Effector memory CD8-positive, alpha-beta T cell (primary cell): ENCODE measurements at regions not wholly inside any gene's neighbourhood (a gene's known extent, or its start where the extent isn't known, plus 50 kb on each side); places are given as distances from the start of the nearest gene placed in this dataset.

Experiments
- ATAC-seq: fragments of 150-1000 bp; cut with Tn5 transposase; replicated peaks from 2 replicates; pipeline ENCODE4 v1.10.0; 2021; ENCODE audit warnings: mild to moderate bottlenecking, moderate library complexity
- DNase-seq, 3 experiments: peaks; one replicate each; pipeline ENCODE4 v3.0.0; 2021
- H3K27ac Mint-ChIP-seq, 2 donors: one replicate each; pipeline ENCODE4 v1.8.0; 2022; ENCODE audit warnings: mild to moderate bottlenecking in 2 of 2, mixed read lengths in 2 of 2, moderate library complexity in 2 of 2
- H3K27me3 Mint-ChIP-seq, 2 donors: one replicate each; pipeline ENCODE4 v1.8.0; 2022; ENCODE audit warnings: mixed read lengths in 2 of 2
- H3K36me3 Mint-ChIP-seq: one replicate; pipeline ENCODE4 v1.8.0; 2022; ENCODE audit warnings: mild to moderate bottlenecking, moderate library complexity, mixed read lengths; ENCODE audit not compliant: insufficient read depth
- H3K4me1 Mint-ChIP-seq, 2 donors: one replicate each; pipeline ENCODE4 v1.8.0; 2022; ENCODE audit warnings: low read depth in 2 of 2, mixed read lengths in 2 of 2
- H3K4me3 Mint-ChIP-seq, 2 donors: one replicate each; pipeline ENCODE4 v1.8.0; 2022; ENCODE audit warnings: mild to moderate bottlenecking in 2 of 2, mixed read lengths in 2 of 2, moderate library complexity in 2 of 2
- H3K9me3 Mint-ChIP-seq, 2 donors: one replicate each; pipeline ENCODE4 v1.8.0; 2022; ENCODE audit warnings: mixed read lengths in 2 of 2

DNA sequence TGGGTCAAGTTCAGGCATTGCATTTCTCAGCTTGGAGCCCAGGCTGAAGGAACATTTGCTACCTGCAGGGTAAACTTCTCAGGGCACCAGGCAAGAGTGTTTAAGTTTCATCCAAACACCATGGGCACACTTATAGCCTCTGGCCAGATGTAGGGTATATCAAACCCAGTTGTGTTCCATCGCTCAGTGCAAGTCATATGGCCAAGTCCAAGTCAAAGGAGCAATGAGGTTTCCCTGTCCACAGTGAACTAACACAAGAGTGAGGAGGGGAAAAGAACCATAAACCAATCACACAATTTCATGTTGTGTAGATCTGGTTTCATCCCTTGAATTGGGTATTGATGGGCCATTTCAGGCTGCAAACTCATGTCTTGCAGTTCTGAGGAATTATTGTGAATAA is 107.2 kb downstream of the SOX11 start:
- H3K36me3 Mint-ChIP-seq, result no peaks in the 10 kb centered on the region
- no peak for ATAC-seq
- H3K27me3 Mint-ChIP-seq, result no peaks in the 10 kb centered on the region
- DNase-seq, result no peak
- H3K4me1 Mint-ChIP-seq, result no peaks in the 10 kb centered on the region
- H3K27ac Mint-ChIP-seq, result no peak overlapping the region
- peaks cover 14 to 30% of the 10 kb centered on the region in 2 donors for H3K9me3 Mint-ChIP-seq
- no peak overlapping the region for H3K4me3 Mint-ChIP-seq

DNA sequence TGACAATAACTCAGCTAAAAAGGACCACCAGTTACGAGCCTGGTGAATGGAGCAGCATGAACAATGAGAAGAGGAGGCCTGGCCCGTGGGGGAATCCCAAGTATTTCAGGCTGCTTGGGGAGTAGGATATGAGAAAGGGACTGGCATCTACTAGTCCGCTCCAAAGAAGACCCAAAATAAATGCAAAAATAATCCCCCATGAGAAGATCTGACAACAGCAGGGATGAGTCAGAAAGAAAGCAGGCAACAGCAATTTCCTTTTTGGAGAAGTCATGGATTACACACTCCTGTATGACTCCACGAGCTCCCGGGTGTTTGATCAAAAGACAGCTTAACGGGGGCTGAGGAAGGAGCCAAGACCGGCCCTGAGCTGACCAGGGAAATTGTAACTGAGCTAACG is 111.4 kb downstream of the SOX11 start:
- Mint-ChIP-seq H3K4me3 (no peak overlapping the region), H3K27me3 (no peaks in the 10 kb centered on the region), H3K27ac (no peak overlapping the region), H3K9me3 (peaks cover 19 to 43% of the 10 kb centered on the region in 2 donors), H3K36me3 (peaks cover 3% of the 10 kb centered on the region), H3K4me1 (no peaks in the 10 kb centered on the region)
- DNase-seq (no peak), ATAC-seq (no peak)

DNA sequence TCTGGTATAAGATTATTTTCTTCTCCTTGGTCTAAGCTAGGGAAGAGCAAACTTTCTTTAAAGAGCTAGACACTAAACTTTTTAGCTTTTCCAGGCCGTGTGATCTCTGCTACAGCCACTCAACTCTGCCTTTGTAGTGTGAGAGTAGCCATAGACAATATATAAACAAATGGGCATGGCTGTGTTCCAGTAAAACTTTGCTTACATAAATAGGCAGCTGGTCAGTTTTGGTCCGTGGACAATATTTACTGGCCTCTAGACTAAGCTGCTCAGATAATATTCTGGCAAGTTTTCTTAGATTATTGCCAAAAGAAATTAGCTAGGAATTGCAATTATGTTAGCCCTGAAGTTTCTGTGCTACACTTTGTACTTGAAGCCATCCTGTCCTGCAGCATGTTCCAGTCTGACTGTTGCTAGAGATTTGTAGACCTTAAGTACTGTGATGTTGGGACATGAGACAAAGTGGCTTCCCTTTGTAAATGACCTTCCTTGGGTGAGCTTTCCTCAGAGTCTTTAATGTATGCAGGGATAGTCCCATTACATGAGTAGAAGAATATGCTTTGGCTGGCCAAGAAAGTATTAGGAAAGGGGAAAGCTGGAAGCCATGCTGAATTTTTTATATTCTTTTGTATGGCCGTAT is 126.9 kb downstream of the SOX11 start:
- peaks cover 0 to 3% of the 10 kb centered on the region in 2 donors for H3K9me3 Mint-ChIP-seq

DNA sequence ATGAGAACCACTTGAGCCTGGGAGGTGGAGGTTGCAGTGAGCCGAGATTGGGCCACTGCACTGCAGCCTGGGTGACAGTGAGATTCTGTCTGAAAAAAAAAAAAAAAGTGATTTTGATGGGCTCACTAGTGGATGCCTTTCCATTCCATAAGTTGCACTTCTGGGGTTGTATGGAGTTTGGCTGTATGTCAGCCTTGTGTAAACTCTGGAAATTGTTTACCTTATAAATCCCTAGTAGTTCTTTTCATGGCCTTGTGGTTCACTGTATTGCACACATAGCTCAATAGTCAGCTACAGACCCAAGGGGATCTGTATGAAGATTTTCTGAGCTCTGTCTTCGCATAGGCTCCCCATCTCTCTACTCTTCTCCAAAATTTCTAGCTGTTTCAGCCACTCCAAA is 131.9 kb downstream of the SOX11 start:
- no peak overlapping the region for H3K27ac Mint-ChIP-seq
- ATAC-seq, result no peak
- H3K27me3 Mint-ChIP-seq, result no peaks in the 10 kb centered on the region
- no peaks in the 10 kb centered on the region for H3K4me1 Mint-ChIP-seq
- H3K9me3 Mint-ChIP-seq, result peaks cover 0 to 7% of the 10 kb centered on the region in 2 donors
- no peaks in the 10 kb centered on the region for H3K36me3 Mint-ChIP-seq
- no peak overlapping the region for H3K4me3 Mint-ChIP-seq
- no peak for DNase-seq

More for the DNA sequence above, 126.9 kb downstream of the SOX11 start:
- DNase-seq (no peak), ATAC-seq (no peak)
- Mint-ChIP-seq H3K36me3 (no peaks in the 10 kb centered on the region), H3K4me1 (no peaks in the 10 kb centered on the region), H3K27ac (no peak overlapping the region), H3K27me3 (no peaks in the 10 kb centered on the region), H3K4me3 (no peak overlapping the region)

DNA sequence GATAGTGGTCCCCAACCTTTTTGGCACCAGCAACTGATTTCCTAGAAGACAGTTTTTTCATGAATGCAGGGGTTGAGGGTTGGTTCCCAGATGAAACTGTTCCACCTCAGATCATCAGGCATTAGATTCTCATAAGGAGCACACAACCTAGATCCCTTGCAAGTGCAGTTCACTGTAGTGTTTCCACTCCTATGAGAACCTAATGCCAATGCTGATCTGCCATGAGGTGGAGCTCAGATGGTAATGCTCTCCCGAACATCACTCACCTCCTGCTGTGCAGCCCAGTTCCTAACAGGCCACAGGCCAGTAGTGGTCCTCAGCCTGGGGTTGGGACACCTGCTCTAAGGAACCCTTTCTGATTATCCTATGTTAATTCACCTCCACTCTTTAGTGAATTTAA is 133.5 kb downstream of the SOX11 start:
- H3K27ac Mint-ChIP-seq, result no peak overlapping the region
- ATAC-seq, result no peak
- H3K4me3 Mint-ChIP-seq, result no peak overlapping the region
- no peaks in the 10 kb centered on the region for H3K4me1 Mint-ChIP-seq
- peaks cover 7% of the 10 kb centered on the region in 2 donors for H3K9me3 Mint-ChIP-seq
- DNase-seq, result no peak
- H3K36me3 Mint-ChIP-seq, result no peaks in the 10 kb centered on the region
- H3K27me3 Mint-ChIP-seq, result no peaks in the 10 kb centered on the region

DNA sequence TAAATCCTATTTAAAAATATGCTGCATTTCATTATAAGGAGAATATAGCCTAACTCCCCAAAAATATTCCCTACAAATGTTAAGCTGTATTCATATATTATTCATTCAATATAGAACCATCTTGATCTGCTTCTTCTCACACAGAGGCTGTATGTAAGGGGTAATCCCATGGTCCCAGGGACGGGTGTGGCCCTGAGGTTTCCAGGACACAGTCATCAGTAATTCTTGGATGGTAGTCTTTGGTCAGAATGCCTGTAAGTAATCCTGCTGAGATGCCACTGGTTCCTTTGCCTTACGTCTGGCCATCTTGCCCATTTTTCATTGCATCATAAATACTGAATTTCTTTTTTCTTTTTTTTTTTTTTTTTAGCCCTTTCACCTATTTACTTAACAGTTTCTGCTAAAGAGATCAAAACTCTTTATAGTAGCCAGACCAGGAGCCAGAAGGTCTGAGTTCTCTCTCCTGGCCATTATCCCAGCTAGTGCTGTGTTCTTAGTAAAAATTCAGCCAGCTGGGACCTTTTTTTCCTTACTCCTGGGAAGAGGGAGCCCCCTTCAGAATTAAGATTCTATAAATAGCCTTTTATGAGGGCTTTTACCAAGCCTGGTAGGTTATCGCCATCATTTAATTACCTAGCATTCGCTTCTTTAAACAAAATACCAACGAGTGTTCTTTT is 134.9 kb downstream of the SOX11 start:
- peaks cover 7 to 8% of the 10 kb centered on the region in 2 donors for H3K9me3 Mint-ChIP-seq
- no peaks in the 10 kb centered on the region for H3K36me3 Mint-ChIP-seq
- no peak overlapping the region for H3K27ac Mint-ChIP-seq

DNA sequence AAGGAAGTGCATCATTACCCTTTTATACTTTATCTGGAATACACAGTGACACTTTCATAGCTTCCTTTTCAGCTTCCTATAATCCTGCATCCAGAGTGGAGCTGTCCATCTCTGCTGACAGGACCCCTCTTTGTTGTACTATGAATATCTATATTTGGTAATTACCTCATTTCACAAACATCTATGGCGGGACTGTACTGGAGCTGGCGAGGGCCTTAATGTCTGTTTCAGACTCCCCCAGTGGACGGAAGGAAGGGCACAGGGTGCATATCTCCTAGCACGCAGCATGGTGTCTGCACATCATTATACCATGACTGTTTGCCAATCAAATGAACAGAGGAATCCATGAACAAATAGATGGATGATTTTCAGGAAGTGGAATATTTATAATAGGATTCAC is 142.3 kb downstream of the SOX11 start:
- Mint-ChIP-seq H3K27me3 (no peaks in the 10 kb centered on the region), H3K4me3 (no peak overlapping the region), H3K4me1 (no peaks in the 10 kb centered on the region), H3K27ac (no peak overlapping the region), H3K36me3 (no peaks in the 10 kb centered on the region), H3K9me3 (peaks cover 2 to 7% of the 10 kb centered on the region in 2 donors)
- DNase-seq (no peak), ATAC-seq (no peak)

More for the DNA sequence above, 134.9 kb downstream of the SOX11 start:
- Mint-ChIP-seq H3K4me3 (no peak overlapping the region), H3K27me3 (no peaks in the 10 kb centered on the region), H3K4me1 (no peaks in the 10 kb centered on the region)
- DNase-seq, result no peak
- no peak for ATAC-seq

DNA sequence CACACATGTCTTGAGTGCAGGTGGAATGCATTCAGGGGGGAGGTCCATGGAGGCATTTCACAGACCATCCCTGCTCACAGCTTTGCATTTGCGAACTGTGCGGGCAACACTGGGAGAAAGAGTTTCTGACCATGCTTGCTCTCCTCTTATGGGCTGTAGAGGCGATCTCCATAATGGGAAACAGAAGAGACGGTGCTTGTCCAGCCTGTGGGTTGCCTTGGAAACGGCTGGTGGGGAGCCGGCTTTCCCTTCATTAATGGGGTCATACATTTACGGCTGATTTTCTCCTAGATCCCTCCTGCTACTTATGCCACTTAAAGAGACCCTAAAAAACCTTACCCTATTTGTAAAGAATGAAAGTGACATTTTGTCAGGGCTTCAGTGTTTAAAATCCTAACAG is 147.4 kb downstream of the SOX11 start:
- no peak for ATAC-seq
- H3K9me3 Mint-ChIP-seq, result peaks cover 4 to 17% of the 10 kb centered on the region in 2 donors
- no peaks in the 10 kb centered on the region for H3K27me3 Mint-ChIP-seq
- no peaks in the 10 kb centered on the region for H3K4me1 Mint-ChIP-seq
- H3K4me3 Mint-ChIP-seq, result no peak overlapping the region
- no peak for DNase-seq
- no peak overlapping the region for H3K27ac Mint-ChIP-seq
- no peaks in the 10 kb centered on the region for H3K36me3 Mint-ChIP-seq

DNA sequence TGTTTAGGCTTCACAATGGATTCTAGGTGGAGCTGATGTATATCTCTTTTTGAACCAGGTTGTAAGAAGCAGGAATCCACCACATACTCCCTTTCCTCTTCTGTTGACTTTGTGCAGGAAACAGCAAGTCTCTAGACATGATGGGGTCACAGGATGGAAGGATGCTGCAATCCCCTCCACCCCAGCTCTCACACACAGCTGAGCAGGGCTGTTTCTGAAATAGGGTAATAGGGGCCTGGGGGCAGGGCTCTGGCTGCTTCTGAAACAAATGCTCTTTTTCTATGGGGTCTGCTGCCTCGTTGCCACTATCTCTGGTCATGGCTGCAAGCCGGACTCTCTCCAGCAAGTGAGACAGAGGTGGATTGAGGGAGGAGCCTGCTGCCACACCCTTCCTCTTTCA is 148.9 kb downstream of the SOX11 start:
- Mint-ChIP-seq H3K4me1 (no peaks in the 10 kb centered on the region), H3K36me3 (no peaks in the 10 kb centered on the region), H3K9me3 (peaks cover 4 to 17% of the 10 kb centered on the region in 2 donors), H3K4me3 (no peak overlapping the region), H3K27ac (no peak overlapping the region), H3K27me3 (no peaks in the 10 kb centered on the region)
- ATAC-seq (no peak), DNase-seq (no peak)

DNA sequence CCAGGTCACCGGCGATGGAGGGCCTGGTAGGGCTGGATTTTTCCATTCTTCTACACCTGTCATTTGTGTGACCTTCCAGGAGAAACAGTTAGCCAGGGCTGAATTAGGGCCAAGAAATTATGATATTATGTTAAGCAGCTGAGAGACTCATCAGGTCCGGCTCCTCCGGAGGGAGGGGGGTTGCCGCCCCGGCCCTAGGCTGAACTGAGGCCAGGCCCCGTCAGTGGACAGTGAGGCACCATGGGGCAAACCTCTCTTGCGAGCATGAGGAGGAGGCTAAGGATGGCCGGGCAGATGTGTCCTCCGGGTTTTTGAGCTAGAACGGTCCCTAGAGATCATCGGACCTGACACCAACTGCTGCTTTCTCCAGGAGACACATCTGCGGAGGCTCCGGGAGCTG is 150.1 kb downstream of the SOX11 start:
- Mint-ChIP-seq H3K27ac (no peak overlapping the region), H3K4me3 (no peak overlapping the region), H3K9me3 (peaks cover 7 to 17% of the 10 kb centered on the region in 2 donors), H3K27me3 (no peaks in the 10 kb centered on the region), H3K36me3 (no peaks in the 10 kb centered on the region), H3K4me1 (no peaks in the 10 kb centered on the region)
- no peak for ATAC-seq
- DNase-seq, result no peak

DNA sequence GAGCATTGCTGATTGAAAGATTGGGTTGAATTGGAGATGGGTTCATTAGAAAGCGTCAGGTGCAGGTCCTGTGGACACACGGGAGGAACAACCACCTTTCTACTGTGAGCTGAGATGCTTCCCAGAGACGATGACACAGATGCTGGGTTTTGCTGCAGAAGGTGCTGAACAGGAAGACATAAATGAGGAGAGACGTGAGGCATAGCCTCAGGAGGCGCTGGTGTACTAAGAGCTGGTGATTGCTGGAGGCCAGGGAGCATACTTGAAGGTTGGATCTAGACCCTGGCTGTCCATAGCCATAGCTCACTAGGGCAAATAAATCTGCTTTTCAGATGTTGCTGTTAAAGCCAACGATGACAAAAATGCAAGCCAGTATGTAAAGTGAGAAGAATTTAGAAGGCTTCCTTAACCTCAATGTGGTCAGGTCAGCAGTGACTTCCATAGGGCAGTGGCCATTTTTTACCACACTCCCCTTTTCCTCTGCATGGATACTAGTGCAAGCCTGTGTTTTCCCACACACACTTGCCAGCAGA is 153.7 kb downstream of the SOX11 start:
- Mint-ChIP-seq H3K27me3 (no peaks in the 10 kb centered on the region), H3K9me3 (peaks cover 7 to 18% of the 10 kb centered on the region in 2 donors), H3K4me1 (no peaks in the 10 kb centered on the region), H3K4me3 (no peak overlapping the region), H3K36me3 (no peaks in the 10 kb centered on the region), H3K27ac (no peak overlapping the region)
- no peak for ATAC-seq
- DNase-seq, result no peak

DNA sequence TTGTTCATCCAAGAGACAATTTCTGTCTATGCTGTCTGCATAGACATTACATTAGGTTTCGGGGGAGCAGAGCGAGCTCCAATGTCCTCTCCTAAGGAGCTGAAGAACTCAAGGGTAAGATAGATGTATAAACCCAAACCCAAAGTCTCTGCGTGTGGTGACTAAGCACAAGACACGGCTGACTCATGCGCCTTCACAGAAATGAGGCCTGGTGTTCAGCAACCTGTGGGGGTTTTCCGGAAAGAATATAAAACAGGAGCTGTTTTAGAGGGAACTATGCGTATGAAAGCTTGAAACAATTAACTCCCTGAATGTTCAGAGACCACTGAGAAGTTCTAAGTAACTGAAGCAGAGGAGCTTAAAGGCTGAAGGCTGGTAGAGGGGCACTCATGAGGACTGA is 154.7 kb downstream of the SOX11 start:
- Mint-ChIP-seq H3K4me3 (no peak overlapping the region), H3K27me3 (no peaks in the 10 kb centered on the region), H3K4me1 (no peaks in the 10 kb centered on the region), H3K36me3 (no peaks in the 10 kb centered on the region), H3K9me3 (peaks cover 3 to 18% of the 10 kb centered on the region in 2 donors), H3K27ac (no peak overlapping the region)
- DNase-seq (no peak), ATAC-seq (no peak)

DNA sequence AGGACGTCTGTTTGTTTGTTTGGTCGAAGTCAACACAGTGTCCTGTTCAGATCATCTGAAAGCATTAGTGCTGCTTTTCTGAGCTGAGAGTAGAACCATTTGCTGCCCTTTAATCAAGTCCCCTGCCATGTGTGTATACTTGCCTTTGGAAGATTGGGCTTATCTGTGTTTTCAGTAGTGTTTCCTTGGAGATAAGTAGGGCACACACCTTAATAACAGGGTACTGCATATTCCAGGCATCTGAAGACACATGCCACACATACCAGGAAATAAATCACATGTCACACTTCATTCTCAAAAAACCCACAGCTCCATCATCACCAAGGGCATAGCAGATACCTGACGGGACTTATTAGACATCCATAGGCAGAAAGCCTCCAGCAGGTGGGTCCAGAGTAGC is 157.4 kb downstream of the SOX11 start:
- Mint-ChIP-seq H3K27ac (no peak overlapping the region), H3K36me3 (no peaks in the 10 kb centered on the region), H3K4me3 (no peak overlapping the region), H3K9me3 (peaks cover 3 to 8% of the 10 kb centered on the region in 2 donors), H3K27me3 (no peaks in the 10 kb centered on the region), H3K4me1 (no peaks in the 10 kb centered on the region)
- no peak for ATAC-seq
- DNase-seq, result no peak

DNA sequence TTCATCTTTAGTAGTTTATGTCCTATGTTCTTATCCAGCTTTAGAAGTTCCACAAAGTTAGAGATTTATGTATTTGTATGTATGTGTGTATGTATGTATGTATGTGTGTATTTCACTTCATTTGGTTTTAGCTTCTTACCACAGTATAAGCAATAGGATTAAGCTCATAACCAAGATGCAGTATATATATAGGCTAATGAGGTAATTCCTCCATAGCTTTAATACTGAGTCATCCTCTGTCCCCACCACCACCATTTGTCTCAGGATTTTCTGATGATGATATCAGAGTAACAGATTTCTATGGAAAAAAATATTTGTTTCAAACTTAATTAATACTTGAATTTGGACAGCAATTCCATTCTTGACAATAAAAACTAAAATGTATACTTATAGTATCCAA is 159.2 kb downstream of the SOX11 start:
- no peak for DNase-seq
- H3K36me3 Mint-ChIP-seq, result no peaks in the 10 kb centered on the region
- H3K27me3 Mint-ChIP-seq, result no peaks in the 10 kb centered on the region
- H3K4me3 Mint-ChIP-seq, result no peak overlapping the region
- H3K4me1 Mint-ChIP-seq, result no peaks in the 10 kb centered on the region
- ATAC-seq, result no peak
- H3K9me3 Mint-ChIP-seq, result peaks cover 4 to 8% of the 10 kb centered on the region in 2 donors
- no peak overlapping the region for H3K27ac Mint-ChIP-seq
